Peyer's patch (tissue), 4 donors: ENCODE measurements at regions not wholly inside any gene's neighbourhood (a gene's known extent, or its start where the extent isn't known, plus 50 kb on each side); places are given as distances from the start of the nearest gene placed in this dataset.

Source experiments
- DNase-seq, 3 donors: peaks; one replicate each; pipeline ENCODE4 v3.0.0-alpha.2; 2017 to 2019
- H3K27ac ChIP-seq, 4 donors: fragments of 200-600 bp; sonication (generic); one replicate each; pipeline ENCODE4 v1.5.1; 2016 to 2019
- H3K27me3 ChIP-seq, 2 donors: fragments of 200-600 bp; sonication (generic); one replicate each; pipeline ENCODE4 v1.5.1; 2019
- H3K36me3 ChIP-seq, 3 donors: fragments of 200-600 bp; sonication (generic); one replicate each; pipeline ENCODE4 v1.5.1; 2016 to 2019
- H3K4me1 ChIP-seq, 4 donors: fragments of 200-600 bp; sonication (generic); one replicate each; pipeline ENCODE4 v1.5.1; 2016 to 2019
- H3K4me3 ChIP-seq, 4 donors: fragments of 200-600 bp; sonication (generic); 1 replicate in 3 of 4; 2 replicates in 1 of 4; pipeline ENCODE4 v1.5.1; 2016 to 2019; ENCODE audit warnings: mild to moderate bottlenecking in 1 of 4
- H3K9me3 ChIP-seq, 4 donors: fragments of 200-600 bp; sonication (generic); one replicate each; pipeline ENCODE4 v1.5.1; 2016 to 2019; ENCODE audit warnings: mild to moderate bottlenecking in 1 of 4
- POLR2A ChIP-seq, 2 donors: fragments of 450-650 bp; IDR thresholded peaks; one replicate each; pipeline ENCODE4 v1.5.1; 2017; ENCODE audit warnings: antibody characterized with exemption in 2 of 2, mild to moderate bottlenecking in 2 of 2, moderate library complexity in 2 of 2
- TF ChIP-seq, protein P1 (sequence below), 6 experiments: fragments of 450-650 bp in 4 of 6; fragments of 200-600 bp in 2 of 6; sonication (generic) in 1 of 6; IDR thresholded peaks; one replicate each; pipeline ENCODE4 v1.5.1; 2017 to 2019; ENCODE audit warnings: antibody characterized with exemption in 6 of 6, mild to moderate bottlenecking in 3 of 6, moderate library complexity in 1 of 6

GRCh38 chr12:4822572-4822971 lies 87.1 kb upstream of the KCNA1 start:
- H3K9me3 ChIP-seq: no peaks in the 10 kb centered on the region
- no peak for DNase-seq
- H3K4me3 ChIP-seq: no peak overlapping the region

GRCh38 chr12:4824380-4824779 lies 85.3 kb upstream of the KCNA1 start:
- H3K9me3 ChIP-seq: no peaks in the 10 kb centered on the region
- TF ChIP-seq POLR2A (IDR thresholded peaks at IDR 0.05): no peak
- TF ChIP-seq, protein P1, sequence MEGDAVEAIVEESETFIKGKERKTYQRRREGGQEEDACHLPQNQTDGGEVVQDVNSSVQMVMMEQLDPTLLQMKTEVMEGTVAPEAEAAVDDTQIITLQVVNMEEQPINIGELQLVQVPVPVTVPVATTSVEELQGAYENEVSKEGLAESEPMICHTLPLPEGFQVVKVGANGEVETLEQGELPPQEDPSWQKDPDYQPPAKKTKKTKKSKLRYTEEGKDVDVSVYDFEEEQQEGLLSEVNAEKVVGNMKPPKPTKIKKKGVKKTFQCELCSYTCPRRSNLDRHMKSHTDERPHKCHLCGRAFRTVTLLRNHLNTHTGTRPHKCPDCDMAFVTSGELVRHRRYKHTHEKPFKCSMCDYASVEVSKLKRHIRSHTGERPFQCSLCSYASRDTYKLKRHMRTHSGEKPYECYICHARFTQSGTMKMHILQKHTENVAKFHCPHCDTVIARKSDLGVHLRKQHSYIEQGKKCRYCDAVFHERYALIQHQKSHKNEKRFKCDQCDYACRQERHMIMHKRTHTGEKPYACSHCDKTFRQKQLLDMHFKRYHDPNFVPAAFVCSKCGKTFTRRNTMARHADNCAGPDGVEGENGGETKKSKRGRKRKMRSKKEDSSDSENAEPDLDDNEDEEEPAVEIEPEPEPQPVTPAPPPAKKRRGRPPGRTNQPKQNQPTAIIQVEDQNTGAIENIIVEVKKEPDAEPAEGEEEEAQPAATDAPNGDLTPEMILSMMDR (IDR thresholded peaks at IDR 0.05): no peak
- H3K27ac ChIP-seq: no peak overlapping the region
- no peak for DNase-seq
- no peak overlapping the region for H3K4me3 ChIP-seq
- H3K36me3 ChIP-seq: no peaks in the 10 kb centered on the region
- no peaks in the 10 kb centered on the region for H3K27me3 ChIP-seq
- peaks cover 0 to 6% (median 0%) of the 10 kb centered on the region in 4 donors for H3K4me1 ChIP-seq

More at GRCh38 chr12:4822572-4822971, 87.1 kb upstream of the KCNA1 start:
- Histone ChIP-seq H3K27ac (no peak overlapping the region), H3K4me1 (no peaks in the 10 kb centered on the region), H3K36me3 (no peaks in the 10 kb centered on the region), H3K27me3 (no peaks in the 10 kb centered on the region)
- TF ChIP-seq, protein P1 (IDR thresholded peaks at IDR 0.05): no peak
- no peak for TF ChIP-seq POLR2A (IDR thresholded peaks at IDR 0.05)

DNA sequence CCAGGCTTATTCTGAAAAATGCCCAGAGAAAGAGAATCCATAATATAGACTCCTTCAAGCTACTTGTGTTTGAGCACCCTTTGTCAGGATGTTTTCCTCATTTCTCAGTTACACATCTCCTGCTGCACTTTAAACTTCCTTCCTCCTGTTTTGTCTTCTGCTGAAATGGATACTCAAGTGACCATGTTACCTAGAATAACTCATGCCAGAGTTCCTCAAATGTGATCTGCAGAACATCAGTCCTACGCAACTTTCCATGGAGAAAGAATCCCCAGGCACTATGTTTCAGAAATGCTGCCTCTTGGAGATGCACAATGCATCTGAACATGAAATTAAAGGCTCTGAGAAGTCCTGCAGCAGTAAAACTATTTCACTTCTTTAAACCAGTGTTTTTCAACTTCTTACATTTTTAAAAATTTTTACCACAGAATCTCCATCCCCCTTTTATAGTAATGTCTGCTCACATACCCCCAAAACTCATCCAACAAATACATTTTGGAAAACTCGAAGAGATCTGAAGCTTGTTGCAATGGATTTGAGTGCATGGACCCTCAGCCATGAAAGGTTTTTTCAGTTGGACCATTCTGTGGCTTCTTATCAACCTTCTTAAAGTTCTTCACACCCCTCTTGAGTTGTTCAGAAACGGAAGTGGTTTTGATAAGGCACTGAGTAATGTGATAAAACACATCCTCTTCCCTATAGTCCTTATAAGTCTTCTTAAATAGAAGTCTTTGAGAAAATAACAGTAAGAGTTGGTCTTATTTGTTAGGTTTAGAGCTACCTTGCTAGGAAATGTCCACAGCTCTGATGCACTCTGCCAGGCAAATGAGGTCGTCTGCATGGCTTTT lies 84.5 kb upstream of the KCNA1 start:
- Histone ChIP-seq H3K4me1 (peaks cover 0 to 6% (median 0%) of the 10 kb centered on the region in 4 donors), H3K36me3 (no peaks in the 10 kb centered on the region), H3K27ac (no peak overlapping the region), H3K27me3 (no peaks in the 10 kb centered on the region), H3K4me3 (no peak overlapping the region), H3K9me3 (no peaks in the 10 kb centered on the region)
- TF ChIP-seq POLR2A (IDR thresholded peaks at IDR 0.05): no peak
- TF ChIP-seq, protein P1 (IDR thresholded peaks at IDR 0.05): no peak
- DNase-seq: no peak

- DNase-seq: no peak
- Histone ChIP-seq H3K4me1 (peaks cover 0 to 6% (median 0%) of the 10 kb centered on the region in 4 donors), H3K4me3 (no peak overlapping the region), H3K9me3 (no peaks in the 10 kb centered on the region), H3K27ac (no peak overlapping the region), H3K27me3 (no peaks in the 10 kb centered on the region), H3K36me3 (no peaks in the 10 kb centered on the region)
- TF ChIP-seq POLR2A (IDR thresholded peaks at IDR 0.05): no peak
- TF ChIP-seq, protein P1 (IDR thresholded peaks at IDR 0.05): no peak
Measured at GRCh38 chr12:4826909-4827308, 82.8 kb upstream of the KCNA1 start.

DNA sequence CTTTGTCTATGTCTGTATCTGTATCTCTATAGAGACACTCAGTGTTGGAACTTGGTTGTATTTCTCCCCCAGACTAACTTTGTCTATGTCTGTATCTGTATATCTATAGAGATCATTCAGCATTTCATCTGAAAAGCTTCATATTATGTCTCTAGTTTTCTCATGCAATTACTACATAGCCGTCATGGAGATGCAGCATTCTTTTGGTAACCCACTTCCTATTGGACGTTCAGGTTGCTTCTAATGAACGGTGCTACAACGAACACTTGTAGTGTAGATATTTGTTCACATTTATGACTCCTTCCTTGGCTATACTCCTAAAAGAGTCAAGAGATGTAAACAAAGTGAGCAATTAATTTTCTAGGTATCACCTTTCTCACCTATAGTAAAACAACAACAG lies 81.5 kb upstream of the KCNA1 start:
- TF ChIP-seq, protein P1 (IDR thresholded peaks at IDR 0.05): no peak
- TF ChIP-seq POLR2A (IDR thresholded peaks at IDR 0.05): no peak
- H3K4me3 ChIP-seq: no peak overlapping the region
- no peaks in the 10 kb centered on the region for H3K27me3 ChIP-seq
- no peaks in the 10 kb centered on the region for H3K9me3 ChIP-seq
- no peaks in the 10 kb centered on the region for H3K36me3 ChIP-seq
- peaks cover 0 to 6% (median 0%) of the 10 kb centered on the region in 4 donors for H3K4me1 ChIP-seq
- H3K27ac ChIP-seq: no peak overlapping the region
- DNase-seq: no peak
